ENCODE measurements at regions not wholly inside any gene's neighbourhood (a gene's known extent, or its start where the extent isn't known, plus 50 kb on each side); places are given as distances from the start of the nearest gene placed in this dataset.
"Not testable (repeated sequence)": the region's sequence is repeated elsewhere in the genome, so short reads cannot be mapped to it uniquely, and the experiment has no call there.

DNA sequence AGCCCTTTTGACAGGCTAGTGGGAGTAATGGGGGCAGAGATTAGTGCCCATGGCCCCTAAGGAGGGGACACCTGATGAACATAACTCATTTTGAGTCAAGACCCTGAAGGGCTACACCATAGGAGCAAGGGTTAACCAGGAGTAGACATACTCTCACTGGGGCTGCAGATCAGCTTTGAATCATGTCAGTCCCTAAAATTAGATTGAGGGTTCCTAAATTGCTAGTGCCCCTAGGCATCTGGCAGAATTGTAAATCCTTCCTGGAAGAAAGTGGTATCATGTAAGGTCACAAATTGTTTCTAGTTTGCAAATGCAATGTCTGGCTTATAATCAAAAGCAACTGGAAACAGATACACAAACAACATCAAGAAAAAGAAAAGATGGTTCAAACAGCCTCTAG is 52.1 kb upstream of the LRRC37A2 start:
- not testable (repeated sequence) for DNase-seq (ENCODE audit: insufficient read length, low spot score); FAIRE-seq

DNA sequence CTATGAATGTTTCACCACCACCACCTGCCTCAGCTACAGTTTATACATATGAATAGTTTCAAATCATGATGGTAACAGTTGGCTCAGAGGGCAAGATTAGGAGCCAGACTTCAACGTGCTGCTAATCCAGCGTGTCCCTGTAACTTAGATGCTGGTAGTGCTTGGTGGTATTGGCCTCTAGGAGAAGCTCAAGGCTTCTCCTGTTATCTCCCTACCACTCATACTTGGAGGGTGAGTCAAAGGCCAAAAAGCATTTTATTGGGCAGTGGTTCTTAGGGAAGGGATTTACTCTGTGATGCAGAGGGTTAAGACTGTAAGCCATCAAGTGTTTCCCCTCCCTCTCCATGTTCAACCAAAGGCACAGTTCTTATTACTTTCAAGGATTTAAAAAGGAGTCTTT is 57.2 kb upstream of the LRRC37A2 start:
- FAIRE-seq; DNase-seq (ENCODE audit: insufficient read length, low spot score): not testable (repeated sequence)

DNA sequence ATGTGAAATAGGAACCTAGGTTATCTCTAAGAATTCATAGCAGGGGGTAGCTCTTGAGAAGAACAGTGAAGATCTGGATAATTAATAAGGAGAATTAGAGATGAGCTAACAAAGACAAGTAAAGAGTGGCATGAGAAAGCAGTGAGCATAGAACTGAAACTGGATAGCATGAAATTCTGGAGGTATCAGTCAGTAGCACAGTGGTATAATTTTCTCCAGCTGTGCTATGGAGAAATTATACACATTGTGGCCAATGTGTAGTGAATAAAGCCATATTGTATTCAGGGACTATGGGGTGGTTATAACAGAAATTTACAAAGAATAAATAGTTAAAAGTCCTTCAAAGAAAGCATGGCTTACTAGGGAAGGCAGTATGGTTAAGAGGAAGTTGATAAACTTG is 57.7 kb upstream of the LRRC37A2 start:
- not testable (repeated sequence) for DNase-seq (ENCODE audit: insufficient read length, low spot score); FAIRE-seq

DNA sequence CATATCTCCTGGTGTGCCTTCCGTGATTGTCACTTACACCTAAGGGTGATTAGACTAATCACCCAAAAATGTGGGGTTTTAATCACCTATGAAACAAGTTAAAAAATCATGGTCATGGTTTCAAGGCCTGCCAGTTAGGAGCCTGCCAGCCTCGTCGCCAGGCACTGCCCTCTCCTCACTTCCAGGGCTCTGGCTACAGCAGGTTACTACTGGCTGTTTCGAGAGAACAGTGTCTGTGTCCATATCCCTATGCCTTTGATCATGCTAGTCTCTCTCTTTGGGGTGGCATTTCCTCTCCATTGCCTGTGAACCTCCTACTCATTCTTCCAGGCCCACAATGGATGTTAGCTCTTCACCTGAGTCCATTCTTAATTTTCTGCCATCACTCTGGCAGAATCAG is 59.2 kb upstream of the LRRC37A2 start:
- FAIRE-seq; DNase-seq (ENCODE audit: insufficient read length, low spot score): not testable (repeated sequence)

DNA sequence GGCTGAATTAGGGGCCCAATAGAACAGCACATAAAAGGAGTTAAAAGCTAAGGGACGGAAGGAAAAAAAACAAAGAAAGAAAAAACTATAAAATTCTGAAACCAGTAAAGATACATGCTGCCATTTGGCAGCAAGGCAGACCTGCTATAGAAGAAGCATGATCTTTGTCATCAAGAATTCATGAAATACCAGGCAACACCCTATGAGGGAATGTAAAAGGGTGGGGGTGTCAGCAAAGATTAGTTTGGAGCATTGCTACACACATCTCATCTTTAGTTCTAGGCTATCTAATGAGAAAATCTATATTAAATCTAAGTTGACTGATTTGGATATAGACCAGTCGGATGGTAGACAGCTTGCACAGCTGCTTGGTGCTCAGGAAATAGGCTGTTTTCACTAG is 66.4 kb upstream of the LRRC37A2 start:
- DNase-seq (ENCODE audit: insufficient read length, low spot score); FAIRE-seq: not testable (repeated sequence)

DNA sequence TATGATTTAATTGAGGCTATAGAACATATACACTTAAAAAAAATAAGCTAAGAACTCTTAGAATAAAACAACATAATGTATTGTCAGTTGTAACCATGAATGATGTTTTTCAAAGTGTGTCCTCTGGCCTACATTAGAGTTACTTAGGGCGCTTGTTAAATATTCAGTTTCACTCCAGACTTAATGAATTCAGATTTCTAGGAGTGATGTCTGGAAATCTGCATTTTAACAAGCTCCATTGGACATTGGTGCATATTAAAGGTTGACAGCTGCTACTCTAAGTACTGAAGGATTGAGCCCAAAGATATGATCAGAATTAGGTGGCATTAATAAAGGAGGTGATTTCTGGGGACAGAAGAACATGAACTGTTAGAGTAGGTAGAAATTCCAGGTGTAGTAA is 66.9 kb upstream of the LRRC37A2 start:
- DNase-seq (ENCODE audit: insufficient read length, low spot score); FAIRE-seq: not testable (repeated sequence)

DNA sequence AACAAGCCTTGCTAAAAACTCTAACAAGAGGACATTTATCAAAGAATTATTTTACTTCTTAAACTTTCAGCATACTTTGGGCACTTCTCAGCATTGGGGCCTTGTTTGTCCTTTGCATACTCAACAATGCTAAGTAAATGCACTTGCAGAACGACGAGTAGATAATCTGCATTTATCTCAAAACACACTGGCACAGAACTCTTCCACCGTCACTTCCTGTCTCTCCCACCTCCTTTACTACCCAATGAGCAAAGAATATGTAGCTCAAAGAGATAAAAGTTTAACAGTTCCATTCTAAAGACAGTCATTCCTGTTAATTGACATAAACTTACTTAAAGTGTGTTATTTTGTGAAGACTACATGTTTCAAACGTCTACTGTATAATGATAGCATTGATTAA is 70.1 kb upstream of the LRRC37A2 start:
- peak; percentile 25 for FAIRE-seq
- not testable (repeated sequence) for DNase-seq (ENCODE audit: insufficient read length, low spot score)

DNA sequence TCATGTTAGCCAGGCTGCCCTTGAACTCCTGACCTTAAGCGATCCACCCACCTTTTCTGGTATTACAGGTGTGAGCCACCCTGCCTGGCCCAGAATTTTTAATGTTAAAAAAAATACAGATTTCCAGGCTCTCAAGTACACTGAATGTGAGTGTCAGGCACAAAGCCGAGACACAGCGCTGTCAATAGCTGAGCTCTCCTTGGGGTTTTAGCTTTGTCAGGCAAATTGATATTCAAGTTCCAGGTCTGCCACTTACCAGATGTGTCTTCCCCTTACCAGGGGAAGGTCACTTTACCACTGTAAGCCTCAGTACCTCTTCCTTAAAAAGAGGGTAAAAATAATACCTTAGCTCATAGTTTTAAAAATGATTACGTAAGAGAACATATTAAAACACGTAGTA is 71.6 kb upstream of the LRRC37A2 start:
- FAIRE-seq; DNase-seq (ENCODE audit: insufficient read length, low spot score): not testable (repeated sequence)

DNA sequence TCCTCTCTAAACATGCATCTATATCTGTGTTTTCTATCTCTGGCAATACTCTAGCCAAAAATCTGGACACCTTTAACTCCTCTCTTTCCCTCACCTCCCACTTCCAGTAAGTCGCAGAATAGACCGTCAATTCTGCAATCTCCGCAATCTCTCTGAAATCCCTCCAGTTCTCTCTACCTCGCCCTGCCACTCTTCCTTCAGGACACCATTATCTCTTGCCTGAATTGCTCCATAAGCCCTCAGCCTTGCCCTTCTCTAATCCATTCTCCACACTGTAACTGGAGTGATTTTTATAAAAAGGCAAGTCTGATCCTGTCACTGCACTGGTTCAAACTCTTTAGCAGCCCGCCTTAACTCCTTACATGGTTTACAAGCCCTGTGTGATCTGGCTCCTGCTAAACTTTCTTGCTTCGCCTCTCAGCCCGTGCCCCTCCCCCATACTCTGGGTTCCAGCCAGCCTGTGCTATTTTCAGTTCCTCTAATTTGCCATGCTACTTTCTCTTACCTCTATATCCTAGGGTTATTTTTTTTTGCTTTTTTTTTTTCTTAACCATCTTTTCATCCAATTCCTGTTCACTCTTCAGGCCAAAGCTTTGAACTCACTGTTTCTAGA is 73.0 kb upstream of the ARL17B start:
- not testable (repeated sequence) for DNase-seq (ENCODE audit: insufficient read length, low spot score); FAIRE-seq

DNA sequence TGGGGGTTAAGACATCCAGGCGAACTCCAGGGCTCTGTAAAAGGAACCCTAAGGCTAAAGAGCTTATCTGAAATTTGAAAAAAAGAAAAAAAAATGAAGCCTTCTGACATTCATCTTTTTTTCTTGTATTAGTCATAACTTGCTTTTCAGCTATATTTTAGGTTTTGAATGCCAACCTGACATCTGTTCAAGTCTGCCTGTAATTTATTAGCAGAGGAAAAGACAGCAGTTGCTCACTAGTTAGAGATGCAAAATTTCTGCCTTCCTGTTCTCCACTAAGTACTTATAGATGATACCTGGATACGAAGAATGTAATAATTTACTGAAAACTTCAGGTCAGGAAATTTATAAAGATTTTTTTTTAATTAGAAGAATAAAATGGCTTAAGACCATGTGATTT is 68.7 kb upstream of the ARL17B start:
- not testable (repeated sequence) for DNase-seq (ENCODE audit: insufficient read length, low spot score); FAIRE-seq

DNA sequence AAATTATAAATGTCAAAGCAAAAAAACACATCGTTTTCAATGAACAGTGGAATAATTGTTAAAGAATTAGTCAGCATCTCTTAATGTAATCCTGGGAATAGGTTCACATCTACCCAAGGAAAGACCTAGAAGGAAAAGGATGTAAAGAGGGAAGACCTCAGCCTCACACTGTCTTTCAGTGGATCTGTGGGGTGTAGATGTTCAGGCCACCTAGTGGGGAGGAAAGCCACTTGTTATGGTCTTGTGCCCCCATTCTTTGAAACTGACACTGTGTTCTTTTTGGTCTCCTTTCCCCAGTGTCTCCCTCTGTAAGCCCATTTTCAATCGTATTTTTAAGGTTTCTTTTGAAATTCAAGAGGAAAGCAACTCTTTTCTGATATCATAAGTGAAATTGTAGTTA is 68.1 kb upstream of the ARL17B start:
- FAIRE-seq; DNase-seq (ENCODE audit: insufficient read length, low spot score): not testable (repeated sequence)

DNA sequence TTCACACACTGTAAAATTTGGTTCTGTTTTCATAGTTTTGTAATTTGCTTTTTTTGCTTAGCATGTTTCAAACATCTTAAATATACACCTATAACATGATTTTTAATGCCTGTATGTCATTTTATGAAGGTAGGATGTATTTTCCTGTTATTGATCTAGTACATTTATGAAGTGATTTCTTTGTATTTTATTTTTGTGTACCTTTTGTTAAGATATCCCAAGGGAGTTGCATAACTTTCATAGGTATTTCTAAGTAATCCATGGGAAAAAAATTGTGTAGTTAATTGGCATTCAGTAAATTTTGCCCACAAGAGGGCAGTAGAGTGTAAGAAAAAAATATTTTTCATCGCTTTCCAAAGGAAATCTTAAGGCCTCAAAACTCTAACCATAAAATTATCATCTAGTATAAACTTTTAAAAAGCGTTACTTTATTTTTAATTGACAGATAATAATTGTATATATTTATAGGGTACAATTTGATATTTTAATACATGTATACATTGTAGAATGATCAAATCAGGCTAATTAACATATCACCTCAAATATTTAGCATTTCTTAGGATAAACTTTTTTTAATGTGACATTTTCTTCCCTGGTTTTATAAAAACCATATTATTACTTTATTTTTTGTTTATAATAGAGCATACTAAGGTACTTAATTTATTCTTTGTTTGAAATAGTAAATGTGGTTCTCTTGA is 62.8 kb upstream of the ARL17B start:
- peak; percentile 75 for FAIRE-seq
- not testable (repeated sequence) for DNase-seq (ENCODE audit: insufficient read length, low spot score)

DNA sequence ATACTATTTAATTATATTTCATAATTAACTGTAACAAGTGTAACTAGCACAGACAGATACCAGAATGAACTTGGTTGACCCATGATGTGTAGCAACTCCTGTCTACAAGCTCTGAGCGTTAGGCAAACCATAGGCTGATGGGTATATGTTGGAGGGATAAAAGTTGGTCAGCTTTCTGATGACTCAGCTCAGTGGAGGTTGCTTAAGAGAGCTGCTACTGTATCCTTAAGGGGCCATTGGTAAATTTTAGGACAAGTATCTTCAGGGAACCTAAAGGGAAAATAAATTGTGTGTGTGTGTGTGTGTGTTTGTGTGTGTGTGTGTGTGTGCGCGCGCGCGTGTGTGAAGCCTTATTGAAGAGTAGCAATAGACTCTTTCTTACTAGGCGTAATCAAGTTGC is 56.3 kb upstream of the ARL17B start:
- FAIRE-seq; DNase-seq (ENCODE audit: insufficient read length, low spot score): not testable (repeated sequence)

DNA sequence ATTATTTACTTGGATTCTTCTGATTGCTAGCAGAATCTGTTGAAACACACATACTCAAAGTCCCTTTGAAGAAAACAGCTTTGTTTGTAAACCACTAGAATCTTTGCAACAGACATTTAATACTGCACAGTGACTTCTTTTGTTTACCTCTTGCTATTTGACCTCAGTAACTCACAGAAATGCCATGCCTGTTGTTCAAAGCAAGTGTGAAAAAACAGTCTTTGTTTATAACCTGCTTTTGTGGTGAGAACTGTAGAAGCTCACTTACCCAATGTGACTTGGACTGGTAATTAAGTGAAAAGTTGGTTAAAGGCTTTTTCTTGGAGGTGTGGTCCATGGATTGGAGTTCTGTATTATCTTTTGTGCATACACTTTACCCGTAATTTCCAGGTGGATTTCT is 55.7 kb upstream of the ARL17B start:
- FAIRE-seq; DNase-seq (ENCODE audit: insufficient read length, low spot score): not testable (repeated sequence)

DNA sequence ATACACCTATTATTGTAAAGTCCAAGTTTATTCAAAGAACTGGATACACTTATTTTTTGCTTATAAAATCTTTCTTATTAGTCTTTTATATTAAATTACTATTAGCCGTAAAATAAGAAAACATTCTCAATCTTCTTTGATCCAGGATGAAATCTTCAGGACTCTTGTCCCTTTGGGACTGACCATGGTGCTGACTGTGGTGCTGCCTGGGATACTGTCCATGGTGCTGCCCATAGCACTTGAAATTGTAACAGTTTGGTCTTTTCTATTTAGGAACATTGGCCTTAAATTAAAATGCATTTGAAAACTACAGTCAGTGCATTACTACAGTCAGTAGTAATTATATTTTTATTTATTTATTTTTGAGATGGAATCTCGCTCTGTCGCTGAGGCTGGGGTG is 53.0 kb upstream of the ARL17B start:
- DNase-seq (ENCODE audit: insufficient read length, low spot score); FAIRE-seq: not testable (repeated sequence)

DNA sequence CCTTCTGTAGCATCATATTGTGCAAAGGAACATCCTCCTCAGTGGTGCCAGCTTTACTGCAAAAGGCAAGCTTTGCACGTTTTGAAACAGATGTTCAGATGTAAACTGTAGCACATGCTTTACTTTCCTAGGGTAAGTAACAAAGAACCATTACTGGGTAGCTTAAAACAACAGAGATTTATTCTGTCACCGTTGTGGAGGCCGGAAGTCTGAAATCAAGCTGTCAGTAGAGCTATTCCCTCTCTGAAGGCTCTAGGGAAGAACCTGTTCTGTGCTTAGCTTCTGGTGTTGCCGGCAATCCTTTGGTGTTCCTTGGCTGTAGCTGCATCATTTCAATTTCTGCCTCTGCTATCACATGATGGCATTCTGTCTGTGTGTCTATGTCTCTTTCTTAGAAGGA is 50.6 kb upstream of the ARL17B start:
- FAIRE-seq = not testable (repeated sequence)

DNA sequence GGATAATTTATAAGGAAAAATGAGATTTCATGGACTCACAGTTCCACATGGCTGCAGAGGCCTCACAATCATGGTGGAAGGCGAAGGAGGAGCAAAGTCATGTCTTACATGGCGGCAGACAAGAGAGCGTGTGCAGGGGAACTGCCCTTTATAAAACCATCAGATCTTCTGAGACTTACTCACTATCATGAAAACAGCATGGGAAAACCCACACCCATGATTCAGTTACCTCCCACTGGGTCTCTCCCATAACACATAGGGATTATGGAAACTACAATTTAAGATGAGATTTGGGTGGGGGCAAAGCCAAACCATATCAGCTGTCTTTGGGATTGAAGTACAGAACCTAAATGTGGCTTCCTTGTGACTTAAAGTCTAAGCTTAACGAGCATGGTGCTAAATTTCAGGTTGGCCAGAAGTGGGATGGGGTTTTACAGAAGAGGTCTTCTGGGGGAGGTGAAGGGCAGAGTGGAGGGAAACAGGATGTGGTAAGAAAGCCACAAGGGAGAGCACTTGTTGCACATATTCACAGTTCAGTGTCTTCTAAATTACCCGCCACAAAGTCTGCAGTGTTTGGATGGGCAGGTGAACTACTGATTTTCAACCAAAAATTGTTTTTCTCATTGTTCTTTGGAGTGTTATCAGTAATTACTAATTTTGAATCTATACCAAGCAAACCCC is 49.7 kb upstream of the ARL17B start:
- DNase-seq (ENCODE audit: insufficient read length, low spot score); FAIRE-seq: not testable (repeated sequence)

More for the DNA sequence above, 50.6 kb upstream of the ARL17B start:
- not testable (repeated sequence) for DNase-seq (ENCODE audit: insufficient read length, low spot score)

Measured in D721Med (cell line).